Dermis blood vessel endothelial cell (primary cell): ENCODE measurements at regions not wholly inside any gene's neighbourhood (a gene's known extent, or its start where the extent isn't known, plus 50 kb on each side); places are given as distances from the start of the nearest gene placed in this dataset.
A peak's percentile ranks its signal among the peaks of the same experiment; 100 is the strongest.

Experiments used
- DNase-seq: peaks from one replicate; pipeline ENCODE4 v3.0.0; 2010

- no peak for DNase-seq
Observed at GRCh38 chr19:46945694-46946489, 73.7 kb upstream of the NPAS1 start.

GRCh38 chr19:46946611-46947238, 72.9 kb upstream of the NPAS1 start:
- DNase-seq, result no peak

GRCh38 chr19:46947866-46948265, 71.8 kb upstream of the NPAS1 start:
- no peak for DNase-seq

GRCh38 chr19:46950526-46951170, 69.0 kb upstream of the NPAS1 start:
- no peak for DNase-seq

GRCh38 chr19:46951171-46951986, 68.3 kb upstream of the NPAS1 start:
- no peak for DNase-seq

GRCh38 chr19:46952874-46953273, 66.8 kb upstream of the NPAS1 start:
- no peak for DNase-seq

GRCh38 chr19:46953955-46954501, 65.6 kb upstream of the NPAS1 start:
- DNase-seq, result no peak

- DNase-seq, result no peak
Observed at GRCh38 chr19:46954502-46954992, 65.1 kb upstream of the NPAS1 start.

GRCh38 chr19:46954993-46955812, 64.4 kb upstream of the NPAS1 start:
- DNase-seq, result peak; percentile 68

- DNase-seq, result no peak
Observed at GRCh38 chr19:46955813-46956371, 63.7 kb upstream of the NPAS1 start.

- DNase-seq, result peak; percentile 87
Observed at GRCh38 chr19:46958532-46958931, 61.1 kb upstream of the NPAS1 start.

- no peak for DNase-seq
Observed at GRCh38 chr19:46959894-46960556, 59.6 kb upstream of the NPAS1 start.

- no peak for DNase-seq
Observed at GRCh38 chr19:46962030-46962570, 57.5 kb upstream of the NPAS1 start.

- peak; percentile 87 for DNase-seq
Observed at GRCh38 chr19:46963093-46963734, 56.4 kb upstream of the NPAS1 start.

GRCh38 chr19:46967578-46968032, 52.0 kb upstream of the NPAS1 start:
- DNase-seq, result peak; percentile 41
